SK-N-DZ (cell line): ENCODE measurements at regions not wholly inside any gene's neighbourhood (a gene's known extent, or its start where the extent isn't known, plus 50 kb on each side); places are given as distances from the start of the nearest gene placed in this dataset.
"Not testable (repeated sequence)": the region's sequence is repeated elsewhere in the genome, so short reads cannot be mapped to it uniquely, and the experiment has no call there.

Experiments
- DNase-seq: peaks from one replicate; pipeline ENCODE4 v3.0.0-alpha.2; 2015; ENCODE audit warnings: low spot score

- DNase-seq, result peak; percentile 91
Measured at GRCh38 chr10:16231734-16232435, 204.9 kb upstream of the PTER start.

GRCh38 chr10:16232441-16232840 is 204.4 kb upstream of the PTER start:
- DNase-seq, result peak; percentile 80

DNA sequence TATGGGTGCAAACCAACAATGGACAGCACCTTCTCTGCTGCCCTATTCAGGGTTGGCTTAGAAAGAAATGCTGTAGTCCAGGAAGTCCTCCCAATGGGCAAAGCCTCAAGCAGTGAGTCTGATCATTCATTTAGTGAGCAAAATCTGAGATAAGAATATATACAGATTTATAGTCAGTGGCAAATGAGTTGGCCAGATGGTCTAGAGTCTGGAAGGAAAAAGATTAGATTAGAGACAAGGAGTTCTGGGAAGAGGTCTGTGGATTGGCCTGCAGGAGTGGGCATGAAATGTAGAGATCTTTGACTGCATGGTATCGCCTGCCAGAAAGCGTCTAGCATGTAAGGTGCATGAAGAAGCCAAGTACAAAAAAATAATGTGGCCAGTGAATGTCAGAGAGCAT is 201.9 kb upstream of the PTER start:
- DNase-seq, result peak; percentile 81

- DNase-seq, result no peak
Measured at GRCh38 chr10:16242446-16242845, 194.4 kb upstream of the PTER start.

DNA sequence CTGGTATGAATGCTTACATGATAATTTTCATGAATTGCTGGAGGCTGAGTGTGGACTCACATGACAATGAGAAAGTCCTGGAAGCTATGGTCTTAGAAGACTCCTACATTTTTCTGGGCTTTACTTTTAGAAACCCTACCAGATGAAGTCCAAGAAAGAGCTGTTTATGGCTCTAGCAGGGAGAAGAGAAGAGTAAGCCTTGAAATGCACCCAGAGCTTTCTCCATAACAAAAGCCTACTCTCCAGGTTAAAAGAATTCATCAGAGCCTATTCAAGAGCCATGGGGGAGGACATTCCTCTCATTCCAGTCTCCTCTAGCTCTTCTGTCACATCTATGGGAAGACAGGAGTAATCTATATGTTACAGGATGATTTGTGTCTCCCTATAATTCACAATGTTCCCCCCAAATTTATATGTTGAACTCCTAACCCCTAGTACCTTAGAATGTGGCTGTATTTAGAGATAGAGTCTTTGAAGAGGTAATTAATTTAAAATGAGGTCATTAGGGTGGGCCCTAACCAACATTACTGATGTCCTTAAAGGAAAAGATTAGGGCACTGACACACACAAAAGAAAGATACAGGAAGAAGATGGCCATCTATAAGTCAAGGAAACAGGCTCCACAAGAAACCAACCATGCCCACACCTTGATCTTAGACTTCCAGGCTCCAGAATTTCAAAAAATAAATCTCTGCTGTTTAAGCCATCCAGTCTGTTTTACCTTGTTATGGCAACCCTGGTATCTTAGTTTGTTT is 193.8 kb upstream of the PTER start:
- no peak for DNase-seq

DNA sequence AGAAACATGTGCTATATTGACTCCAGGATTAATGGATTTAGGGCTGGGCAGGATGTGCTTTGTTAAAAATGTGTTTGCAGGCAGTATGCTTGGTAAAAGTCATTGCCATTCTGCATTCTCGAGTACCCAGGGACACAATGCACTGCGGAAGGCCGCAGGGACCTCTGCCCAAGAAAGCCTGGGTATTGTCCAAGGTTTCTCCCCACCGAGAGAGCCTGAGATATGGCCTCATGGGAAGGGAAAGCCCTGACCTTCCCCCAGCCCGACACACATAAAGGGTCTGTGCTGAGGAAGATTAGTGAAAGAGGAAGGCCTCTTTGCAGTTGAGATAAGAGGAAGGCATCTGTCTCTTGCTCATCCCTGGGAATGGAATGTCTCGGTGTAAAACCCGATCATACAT is 186.7 kb upstream of the PTER start:
- DNase-seq, result not testable (repeated sequence)

DNA sequence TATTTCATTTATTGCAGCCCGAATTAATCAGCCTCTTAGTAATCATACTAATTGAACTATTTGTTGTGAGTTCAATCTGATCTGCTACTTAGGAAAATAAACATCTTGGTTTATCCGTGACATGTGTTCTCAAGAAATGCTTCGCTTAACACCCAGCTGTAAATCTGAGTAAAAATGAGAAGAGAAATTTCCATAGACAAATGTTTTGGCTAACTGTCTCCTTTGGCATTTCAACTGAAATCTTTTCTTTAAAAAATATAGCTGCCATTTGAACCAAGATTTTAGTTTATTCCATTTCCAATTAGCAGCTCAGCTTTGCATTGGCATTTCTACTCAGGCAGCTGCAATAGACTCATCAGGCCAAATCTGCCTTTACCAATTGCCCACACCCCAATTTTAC is 180.5 kb upstream of the PTER start:
- no peak for DNase-seq

- DNase-seq, result peak; percentile 6
Measured at GRCh38 chr10:16258291-16259040, 178.3 kb upstream of the PTER start.

- DNase-seq, result no peak
Measured at GRCh38 chr10:16259726-16260125, 177.1 kb upstream of the PTER start.

DNA sequence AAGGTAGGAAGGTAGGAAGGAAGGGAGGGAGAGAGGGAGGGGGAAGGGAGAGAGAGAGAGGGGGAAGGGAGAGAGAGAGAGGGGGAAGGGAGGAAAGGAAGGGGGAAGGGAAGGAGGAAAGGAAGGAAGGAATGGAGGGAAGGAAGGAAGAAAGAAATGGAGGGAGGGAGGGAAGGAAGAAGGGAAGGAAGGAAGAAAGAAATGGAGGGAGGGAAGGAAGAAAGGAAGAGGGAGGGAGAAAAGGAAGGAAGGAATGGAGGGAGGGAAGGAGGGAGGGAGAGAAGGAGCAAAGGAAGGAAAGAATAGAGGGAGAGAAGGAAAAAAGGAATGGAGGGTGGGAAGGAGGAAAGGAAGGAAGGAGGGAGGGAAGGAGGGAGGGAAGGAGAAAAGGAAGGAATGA is 176.4 kb upstream of the PTER start:
- no peak for DNase-seq

DNA sequence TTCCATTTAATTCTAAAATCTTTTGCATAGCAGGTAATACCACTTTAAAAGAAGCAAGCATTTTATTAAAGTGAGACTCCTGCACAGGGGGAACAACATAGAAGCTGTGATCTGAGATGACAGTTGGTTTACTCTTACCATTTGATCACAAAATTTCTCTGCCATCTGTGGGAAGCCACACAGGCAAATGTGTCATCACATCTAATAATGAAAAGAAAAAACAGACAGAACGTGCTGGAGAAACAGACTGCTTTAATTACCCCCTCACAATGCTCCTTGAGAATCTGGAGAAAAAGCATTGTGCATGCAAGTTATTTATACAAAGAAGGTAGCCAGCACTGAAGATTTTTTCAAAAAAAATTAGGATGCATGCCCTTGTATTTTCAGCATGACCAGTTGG is 165.2 kb upstream of the PTER start:
- no peak for DNase-seq

DNA sequence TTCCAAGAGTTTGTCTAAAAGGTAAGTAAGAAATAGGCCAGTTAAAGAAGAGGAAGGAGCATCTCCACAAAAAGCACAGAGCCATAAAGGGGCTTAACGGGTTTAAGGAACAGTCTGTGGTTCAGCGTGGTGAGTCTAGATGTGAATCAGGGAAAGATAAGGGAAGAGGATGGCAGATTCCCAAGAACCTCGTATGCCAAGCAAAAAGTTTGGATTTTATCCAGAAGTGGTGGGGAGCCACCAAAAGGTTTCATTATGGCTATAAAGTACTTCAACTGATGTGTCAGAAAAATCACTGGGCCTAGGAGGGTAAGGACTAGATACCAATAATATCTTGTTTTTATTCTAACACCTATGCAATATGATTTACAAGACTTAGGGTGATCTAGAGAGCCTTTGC is 161.9 kb upstream of the PTER start:
- DNase-seq, result no peak

- no peak for DNase-seq
Measured at GRCh38 chr10:16280595-16280994, 156.2 kb upstream of the PTER start.

DNA sequence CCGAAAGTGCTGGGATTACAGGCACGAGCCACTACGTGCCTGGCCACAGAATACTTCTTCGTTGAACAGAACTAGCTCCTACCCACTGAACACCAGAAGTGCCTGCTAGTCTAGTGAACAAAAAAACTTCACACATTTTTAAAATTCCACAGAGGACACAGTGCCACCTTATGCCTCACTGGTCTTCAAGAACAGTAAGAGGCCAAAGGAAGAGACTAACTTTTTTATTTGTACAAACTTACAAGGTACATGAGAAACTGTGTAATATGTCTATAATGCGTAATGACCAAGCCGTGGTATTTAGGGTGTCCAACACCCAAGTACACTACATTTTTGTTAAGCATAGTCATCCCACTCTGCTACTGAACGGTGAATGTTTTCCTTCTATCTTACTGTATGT is 144.4 kb upstream of the PTER start:
- no peak for DNase-seq

DNA sequence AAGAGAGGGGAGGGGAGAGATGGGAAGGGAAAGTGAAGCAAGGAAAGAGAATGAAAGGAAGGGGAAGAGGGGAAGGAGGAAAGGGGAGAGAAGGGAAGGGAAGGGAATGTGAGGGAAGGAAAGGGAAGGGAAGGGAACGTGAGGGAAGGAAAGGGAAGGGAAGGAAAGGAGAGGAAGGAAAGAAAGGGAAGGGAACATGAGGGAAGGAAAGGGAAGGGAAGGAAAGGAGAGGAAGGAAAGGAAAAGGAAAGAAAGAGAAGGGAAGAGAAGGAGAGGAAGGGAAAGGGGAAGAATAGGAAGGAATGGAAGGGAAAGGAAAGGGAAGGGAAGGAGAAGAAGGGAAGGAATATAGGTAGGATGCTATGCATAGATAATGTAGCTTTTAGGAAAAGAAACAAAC is 139.7 kb upstream of the PTER start:
- no peak for DNase-seq

DNA sequence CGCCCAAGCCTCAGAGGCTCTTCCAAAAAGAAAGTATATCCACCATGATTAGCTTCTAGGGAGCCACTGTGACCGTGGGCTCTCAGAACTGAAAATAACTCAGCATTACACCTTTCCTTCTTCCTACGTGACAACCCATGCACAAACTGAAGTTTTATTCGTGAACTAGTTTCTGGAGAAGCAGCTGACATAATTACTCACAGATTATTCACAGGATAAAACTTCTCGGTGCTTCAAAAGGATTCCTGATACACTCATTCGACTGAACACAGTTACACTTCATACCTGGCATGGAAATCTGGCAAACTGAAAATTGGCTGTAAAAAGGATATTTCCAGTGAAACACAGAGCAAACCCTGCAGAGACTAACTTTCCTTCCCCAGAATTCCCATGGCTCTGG is 139.2 kb upstream of the PTER start:
- no peak for DNase-seq

DNA sequence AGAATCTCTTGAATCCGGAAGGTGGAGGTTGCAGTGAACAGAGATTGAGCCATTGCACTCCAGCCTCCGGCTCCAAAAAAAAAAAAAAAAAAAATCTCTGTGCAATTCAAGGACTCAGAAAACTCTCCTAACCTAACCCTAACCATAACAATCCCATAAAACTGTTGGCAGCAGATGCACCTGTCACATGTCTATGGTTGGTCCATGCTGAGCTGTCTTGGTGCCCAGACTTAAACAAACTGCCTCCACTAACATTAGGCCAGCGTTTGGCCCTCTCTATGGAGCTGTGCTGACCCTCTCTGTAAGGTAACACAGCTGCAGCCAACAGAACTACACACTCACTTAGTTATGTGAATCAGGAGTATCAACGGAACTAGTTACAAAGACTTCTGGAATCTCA is 132.5 kb upstream of the PTER start:
- DNase-seq, result no peak

GRCh38 chr10:16310440-16310839 is 126.4 kb upstream of the PTER start:
- DNase-seq, result no peak

DNA sequence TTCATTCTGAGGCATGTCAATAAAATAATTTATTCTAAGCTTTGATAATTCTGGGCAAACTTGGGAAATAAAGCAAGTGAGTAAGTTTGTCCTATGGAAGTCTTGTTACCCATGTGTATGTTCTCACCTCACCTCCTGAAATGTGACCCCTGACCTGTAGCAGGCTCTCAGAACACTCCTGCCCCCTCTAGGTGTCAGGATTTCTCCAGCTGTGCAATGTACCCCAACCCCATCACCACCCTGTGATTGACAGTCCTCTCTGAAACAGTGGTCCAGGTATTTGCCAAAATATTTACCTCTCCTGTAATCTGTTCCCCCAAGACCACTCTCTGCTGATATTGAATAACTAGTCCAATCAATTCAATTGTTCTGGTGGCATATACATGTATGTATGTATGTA is 122.6 kb upstream of the PTER start:
- no peak for DNase-seq

GRCh38 chr10:16316733-16317390 is 119.9 kb upstream of the PTER start:
- DNase-seq, result no peak

DNA sequence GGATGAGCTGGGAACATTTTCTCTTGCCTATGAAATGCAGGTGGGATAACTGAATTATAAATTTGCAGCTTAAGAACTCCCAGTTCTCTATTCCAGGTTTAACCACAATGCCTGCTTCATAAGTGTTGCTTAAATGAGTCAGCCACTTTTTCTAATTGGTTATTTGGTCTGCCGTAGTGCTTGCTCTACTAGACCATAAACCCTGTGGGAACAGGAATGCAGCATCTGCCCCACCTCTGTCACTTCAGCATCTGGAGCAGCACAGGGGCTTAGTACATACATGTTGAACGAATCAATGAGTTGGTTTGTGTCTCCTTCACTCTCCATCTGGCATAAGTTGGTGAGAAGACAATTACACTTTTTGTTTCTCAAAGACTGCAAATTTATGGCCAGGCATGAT is 95.2 kb upstream of the PTER start:
- DNase-seq, result no peak

DNA sequence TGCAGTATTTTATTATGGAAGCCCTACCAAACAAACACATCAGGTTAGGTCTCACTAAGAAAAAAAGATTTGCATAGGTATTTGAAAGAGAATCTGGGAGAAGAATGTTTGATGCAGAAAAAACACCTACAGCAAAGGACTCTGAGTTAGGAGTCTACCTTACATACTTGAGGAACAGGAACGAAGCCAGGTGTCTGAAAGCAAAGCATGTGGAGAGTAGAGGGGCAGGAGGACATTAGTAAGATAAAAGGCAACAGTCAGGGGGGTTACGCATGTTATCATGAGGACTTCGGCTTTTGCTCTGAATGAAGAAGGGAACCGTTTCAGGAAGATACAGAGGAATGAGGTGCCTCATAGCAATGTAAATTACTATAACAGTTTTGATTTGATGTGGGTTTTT is 87.9 kb upstream of the PTER start:
- no peak for DNase-seq
